MCF 10A (cell line): ENCODE measurements at regions not wholly inside any gene's neighbourhood (a gene's known extent, or its start where the extent isn't known, plus 50 kb on each side); places are given as distances from the start of the nearest gene placed in this dataset.

ENCODE experiments used
- BruUV-seq: library from RNA; stranded (reverse); fragments of 400-500 nt; replicated peaks from 2 replicates; lab custom pipeline; 2021; lab: Mats Ljungman, UMichigan
- CTCF ChIA-PET: fragments of 300-600 bp; sonication (Branson Sonifier 250); formaldehyde crosslinking; extraction: SDS; loops from one replicate; lab custom pipeline; 2021; ENCODE audit warnings: antibody characterized with exemption, inconsistent platforms; lab: Yijun Ruan, JAX
- POLR2A ChIA-PET: fragments of 300-600, 350-650 bp; sonication (Branson Sonifier 250); formaldehyde crosslinking; extraction: SDS; loops from one replicate; lab custom pipeline; 2020; ENCODE audit warnings: antibody characterized with exemption, inconsistent platforms; lab: Yijun Ruan, JAX
- DNase-seq: peaks from one replicate; pipeline ENCODE4 v3.0.0-alpha.2; 2018; ENCODE audit not compliant: unreplicated experiment
- H3K27ac Mint-ChIP-seq: one replicate; pipeline ENCODE4 v1.8.0; 2022; ENCODE audit warnings: mild to moderate bottlenecking, low read depth, mixed read lengths; ENCODE audit not compliant: unreplicated experiment
- H3K27me3 Mint-ChIP-seq: one replicate; pipeline ENCODE4 v1.8.0; 2022; ENCODE audit warnings: mixed read lengths; ENCODE audit not compliant: insufficient read depth, unreplicated experiment
- H3K36me3 Mint-ChIP-seq: one replicate; pipeline ENCODE4 v1.8.0; 2022; ENCODE audit warnings: mild to moderate bottlenecking, moderate library complexity, mixed read lengths; ENCODE audit not compliant: insufficient read depth, unreplicated experiment
- H3K4me1 Mint-ChIP-seq: one replicate; pipeline ENCODE4 v1.8.0; 2022; ENCODE audit warnings: mixed read lengths; ENCODE audit not compliant: insufficient read depth, unreplicated experiment
- H3K4me3 Mint-ChIP-seq: one replicate; pipeline ENCODE4 v1.8.0; 2022; ENCODE audit warnings: mild to moderate bottlenecking, moderate library complexity, mixed read lengths; ENCODE audit not compliant: unreplicated experiment
- H3K9me3 Mint-ChIP-seq: one replicate; pipeline ENCODE4 v1.8.0; 2022; ENCODE audit warnings: mixed read lengths; ENCODE audit not compliant: unreplicated experiment
- intact Hi-C: fragments of 100-400 bp; cut with micrococcal nuclease; formaldehyde crosslinking; loops from 2 replicates; pipeline ENCODE4 v1.14.1; 2022
- TF ChIP-seq, protein P1 (sequence below): fragments of 200-600 bp; IDR thresholded peaks from one replicate; pipeline ENCODE4 v1.8.0; 2022; ENCODE audit warnings: antibody characterized with exemption, mild to moderate bottlenecking; ENCODE audit not compliant: unreplicated experiment

- Mint-ChIP-seq H3K9me3 (no peaks in the 10 kb centered on the region), H3K36me3 (no peaks in the 10 kb centered on the region), H3K27ac (no peak overlapping the region), H3K4me1 (peaks cover 23% of the 10 kb centered on the region), H3K4me3 (no peak overlapping the region), H3K27me3 (no peaks in the 10 kb centered on the region)
- DNase-seq, result no peak
- intact Hi-C loops, result no loop called here
- CTCF ChIA-PET, result interaction anchor here (1.2 to 11.3 kb wide), 3 partner anchors 35 to 291 kb away, joined by 3 to 171 read pairs (median 3); no protein-coding TSS in a partner anchor
- TF ChIP-seq, protein P1, sequence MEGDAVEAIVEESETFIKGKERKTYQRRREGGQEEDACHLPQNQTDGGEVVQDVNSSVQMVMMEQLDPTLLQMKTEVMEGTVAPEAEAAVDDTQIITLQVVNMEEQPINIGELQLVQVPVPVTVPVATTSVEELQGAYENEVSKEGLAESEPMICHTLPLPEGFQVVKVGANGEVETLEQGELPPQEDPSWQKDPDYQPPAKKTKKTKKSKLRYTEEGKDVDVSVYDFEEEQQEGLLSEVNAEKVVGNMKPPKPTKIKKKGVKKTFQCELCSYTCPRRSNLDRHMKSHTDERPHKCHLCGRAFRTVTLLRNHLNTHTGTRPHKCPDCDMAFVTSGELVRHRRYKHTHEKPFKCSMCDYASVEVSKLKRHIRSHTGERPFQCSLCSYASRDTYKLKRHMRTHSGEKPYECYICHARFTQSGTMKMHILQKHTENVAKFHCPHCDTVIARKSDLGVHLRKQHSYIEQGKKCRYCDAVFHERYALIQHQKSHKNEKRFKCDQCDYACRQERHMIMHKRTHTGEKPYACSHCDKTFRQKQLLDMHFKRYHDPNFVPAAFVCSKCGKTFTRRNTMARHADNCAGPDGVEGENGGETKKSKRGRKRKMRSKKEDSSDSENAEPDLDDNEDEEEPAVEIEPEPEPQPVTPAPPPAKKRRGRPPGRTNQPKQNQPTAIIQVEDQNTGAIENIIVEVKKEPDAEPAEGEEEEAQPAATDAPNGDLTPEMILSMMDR, result no peak
- POLR2A ChIA-PET, result interaction anchor here (0.8 to 2.3 kb wide), 5 partner anchors 36 to 211 kb away, joined by 3 to 7 read pairs (median 3); no protein-coding TSS in a partner anchor
- BruUV-seq, result no TSS peak
Observed at GRCh38 chr4:74667438-74667837, 126.9 kb downstream of the BTC start.

DNA sequence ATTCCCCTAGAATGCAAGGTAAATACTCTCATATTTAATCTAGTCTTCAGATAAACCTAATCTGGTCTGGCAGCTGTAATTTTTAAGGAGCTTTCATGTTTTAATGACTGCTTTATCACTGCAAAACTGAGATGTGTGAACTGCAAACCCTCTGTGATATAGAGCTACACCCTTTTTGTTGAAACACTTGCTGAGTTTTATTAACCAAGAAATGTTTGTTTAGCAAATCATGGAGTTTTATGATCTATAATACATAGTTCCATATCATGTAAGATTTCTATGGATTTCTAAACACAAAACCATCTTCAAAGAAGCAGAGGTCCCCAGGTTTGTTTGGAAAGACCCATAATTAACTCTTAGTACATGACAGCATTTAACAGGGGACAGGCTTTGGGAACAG, 126.4 kb downstream of the BTC start:
- no peak overlapping the region for H3K27ac Mint-ChIP-seq
- ChIA-PET CTCF (interaction anchor here (0.6 to 11.3 kb wide), 5 partner anchors 36 to 292 kb away, joined by 3 to 171 read pairs (median 3); no protein-coding TSS in a partner anchor), POLR2A (interaction anchor here (1.1 to 2.3 kb wide), 4 partner anchors 36 to 211 kb away, joined by 3 to 7 read pairs (median 4); no protein-coding TSS in a partner anchor)
- intact Hi-C loops, result no loop called here
- H3K9me3 Mint-ChIP-seq, result no peaks in the 10 kb centered on the region
- no peak overlapping the region for H3K4me3 Mint-ChIP-seq
- no TSS peak for BruUV-seq
- H3K4me1 Mint-ChIP-seq, result peaks cover 21% of the 10 kb centered on the region
- no peaks in the 10 kb centered on the region for H3K27me3 Mint-ChIP-seq
- TF ChIP-seq, protein P1, result no peak
- H3K36me3 Mint-ChIP-seq, result no peaks in the 10 kb centered on the region
- DNase-seq, result no peak

GRCh38 chr4:74669702-74670101, 124.6 kb downstream of the BTC start:
- BruUV-seq, result no TSS peak
- intact Hi-C loops, result loop anchor here (2.0 to 10.0 kb wide), 2 partner anchors 125 to 445 kb away; no protein-coding TSS in a partner anchor
- H3K4me1 Mint-ChIP-seq, result peaks cover 14% of the 10 kb centered on the region
- ChIA-PET CTCF (interaction anchor here (0.7 to 11.3 kb wide), 8 partner anchors 44 to 931 kb away, joined by 3 to 171 read pairs (median 8); no protein-coding TSS in a partner anchor), POLR2A (interaction anchor here (0.9 to 2.9 kb wide), 4 partner anchors 48 to 219 kb away, joined by 3 to 14 read pairs (median 4); no protein-coding TSS in a partner anchor)
- H3K27ac Mint-ChIP-seq, result no peak overlapping the region
- DNase-seq, result no peak
- no peaks in the 10 kb centered on the region for H3K27me3 Mint-ChIP-seq
- no peaks in the 10 kb centered on the region for H3K9me3 Mint-ChIP-seq
- no peaks in the 10 kb centered on the region for H3K36me3 Mint-ChIP-seq
- TF ChIP-seq, protein P1, result no peak
- no peak overlapping the region for H3K4me3 Mint-ChIP-seq

- no peak overlapping the region for H3K4me3 Mint-ChIP-seq
- no peaks in the 10 kb centered on the region for H3K27me3 Mint-ChIP-seq
- BruUV-seq, result no TSS peak
- no peak for DNase-seq
- ChIA-PET CTCF (interaction anchor here (0.6 to 11.3 kb wide), 16 partner anchors 45 to 553 kb away, joined by 3 to 171 read pairs (median 6); no protein-coding TSS in a partner anchor), POLR2A (interaction anchor here (0.6 to 2.9 kb wide), 10 partner anchors 49 to 362 kb away, joined by 3 to 14 read pairs (median 5); partner anchors contain the start of gene EPGN)
- peaks cover 10% of the 10 kb centered on the region for H3K4me1 Mint-ChIP-seq
- TF ChIP-seq, protein P1, result no peak
- H3K9me3 Mint-ChIP-seq, result no peaks in the 10 kb centered on the region
- H3K27ac Mint-ChIP-seq, result no peak overlapping the region
- H3K36me3 Mint-ChIP-seq, result no peaks in the 10 kb centered on the region
- intact Hi-C loops, result loop anchor here (2.0 to 10.0 kb wide), 2 partner anchors 126 to 446 kb away; no protein-coding TSS in a partner anchor
Observed at GRCh38 chr4:74670583-74670982, 123.7 kb downstream of the BTC start.
